HG02798 (cell line): ENCODE measurements at regions not wholly inside any gene's neighbourhood (a gene's known extent, or its start where the extent isn't known, plus 50 kb on each side); places are given as distances from the start of the nearest gene placed in this dataset.
"Not testable (repeated sequence)": the region's sequence is repeated elsewhere in the genome, so short reads cannot be mapped to it uniquely, and the experiment has no call there.

ENCODE experiments used
- ATAC-seq: cut with Tn5 transposase; IDR thresholded peaks from one replicate; pipeline ENCODE4 v1.9.1; 2021; ENCODE audit warnings: mild to moderate bottlenecking; ENCODE audit not compliant: unreplicated experiment, poor library complexity

DNA sequence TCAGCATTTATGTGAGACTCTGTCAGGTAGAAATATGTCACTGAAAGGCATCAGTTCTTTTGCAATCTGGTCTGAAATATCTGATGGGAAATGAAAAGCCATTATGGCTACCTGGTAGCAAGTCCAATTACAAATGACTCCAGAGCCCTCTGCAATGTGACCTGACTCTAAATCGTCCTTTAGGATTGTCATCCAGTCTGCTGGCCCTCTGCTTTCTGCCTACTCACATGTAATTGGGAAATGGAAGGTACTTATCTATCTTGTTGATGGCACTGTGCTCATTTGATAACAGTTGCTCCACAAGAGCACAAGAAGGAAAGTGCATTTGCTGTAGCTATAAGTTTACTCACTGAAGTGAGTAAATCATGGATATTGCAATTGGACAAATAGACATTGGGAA, 799.8 kb downstream of the RAPGEF2 start:
- ATAC-seq, result no peak

DNA sequence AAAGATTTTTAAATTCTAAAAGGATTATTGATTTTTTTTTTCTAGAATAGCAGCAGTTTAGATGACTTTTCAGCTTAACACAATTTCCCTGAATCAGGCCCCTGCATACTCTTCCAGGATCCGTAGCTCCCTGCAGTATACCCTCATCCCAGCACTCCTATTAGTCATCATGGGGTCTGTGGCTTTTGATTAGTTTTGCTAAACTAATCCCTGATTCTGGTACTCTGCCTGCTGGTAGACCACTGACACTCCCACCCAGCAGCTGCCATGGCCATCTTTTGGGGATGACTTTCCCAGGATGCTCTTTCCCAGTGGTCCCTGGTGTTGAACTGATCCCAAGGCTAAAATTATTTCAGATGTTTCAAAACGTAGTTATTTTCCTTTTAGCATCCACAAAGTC, 802.0 kb downstream of the RAPGEF2 start:
- no peak for ATAC-seq

DNA sequence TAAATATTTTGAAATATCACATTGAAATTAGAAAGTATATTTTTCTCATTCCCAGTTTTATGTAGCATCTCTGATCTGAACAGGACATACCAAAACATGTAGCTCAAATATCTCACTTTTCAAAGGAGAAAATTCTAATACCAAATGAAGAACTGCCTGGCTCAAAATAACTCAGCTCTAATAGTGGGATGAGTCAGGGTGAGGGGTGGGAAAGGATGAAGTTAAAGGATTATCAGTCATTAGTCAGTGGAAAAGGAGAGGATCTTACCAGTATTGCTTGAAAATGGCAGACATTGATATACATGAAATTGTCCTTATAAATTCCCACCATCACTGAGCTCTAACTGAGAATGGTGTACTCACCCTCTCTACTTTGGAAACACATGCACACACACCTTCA, 803.2 kb downstream of the RAPGEF2 start:
- ATAC-seq, result no peak

DNA sequence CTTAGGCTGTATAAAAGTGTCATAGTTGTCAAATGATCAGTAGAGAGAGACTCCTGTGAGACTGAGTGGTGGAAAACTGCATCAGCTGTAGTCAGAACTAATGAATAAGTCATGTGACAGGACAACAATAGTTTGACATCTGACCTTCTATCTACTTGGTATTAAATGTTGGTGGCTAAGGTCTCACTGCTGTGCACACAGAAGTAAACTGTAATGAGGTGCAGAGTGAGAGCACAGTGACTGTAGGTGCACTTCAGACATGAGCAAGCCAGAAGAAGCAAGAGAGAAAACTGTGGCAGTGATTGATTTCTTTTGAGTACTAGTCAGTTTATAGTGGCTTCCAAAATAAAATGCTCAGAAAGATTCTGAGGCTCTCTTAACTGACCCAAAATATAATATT, 803.6 kb downstream of the RAPGEF2 start:
- no peak for ATAC-seq

DNA sequence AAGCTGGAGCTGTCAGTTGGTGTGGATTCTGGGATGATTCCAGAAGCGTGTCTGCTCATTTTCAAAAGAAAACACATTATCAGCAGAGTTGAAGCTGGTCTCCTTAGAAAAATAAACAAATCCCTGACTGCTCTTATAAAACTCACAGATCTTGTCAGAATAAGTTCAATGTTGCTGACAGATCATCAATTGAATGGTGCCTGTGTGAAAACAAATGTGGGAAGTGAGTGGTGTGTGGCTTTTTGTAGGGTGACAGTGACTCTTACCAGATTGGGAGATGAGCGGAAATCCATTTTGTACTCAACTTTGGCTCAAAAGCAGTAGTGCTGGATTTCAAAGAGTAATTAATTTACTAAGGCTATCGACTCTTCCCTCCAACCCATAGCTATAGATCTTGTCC, 807.8 kb downstream of the RAPGEF2 start:
- no peak for ATAC-seq

DNA sequence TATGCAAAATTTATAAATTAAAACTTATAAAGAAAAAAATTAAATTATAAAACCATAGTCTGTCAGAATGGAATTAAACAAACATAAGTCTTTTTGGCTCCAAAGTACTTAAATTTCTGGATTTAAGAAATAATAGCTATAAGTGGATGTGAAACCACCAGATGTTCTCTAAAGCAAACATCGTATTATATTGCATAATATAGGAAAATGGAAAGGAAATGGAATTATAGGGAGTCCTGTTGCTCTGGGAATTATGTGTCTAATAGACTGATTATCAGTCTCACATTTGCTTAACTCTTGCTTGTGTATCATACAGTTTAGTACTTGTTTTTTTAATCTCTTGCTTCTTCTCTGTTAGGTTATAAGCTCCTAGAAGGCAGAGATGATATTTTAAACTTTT, 819.2 kb downstream of the RAPGEF2 start:
- no peak for ATAC-seq

DNA sequence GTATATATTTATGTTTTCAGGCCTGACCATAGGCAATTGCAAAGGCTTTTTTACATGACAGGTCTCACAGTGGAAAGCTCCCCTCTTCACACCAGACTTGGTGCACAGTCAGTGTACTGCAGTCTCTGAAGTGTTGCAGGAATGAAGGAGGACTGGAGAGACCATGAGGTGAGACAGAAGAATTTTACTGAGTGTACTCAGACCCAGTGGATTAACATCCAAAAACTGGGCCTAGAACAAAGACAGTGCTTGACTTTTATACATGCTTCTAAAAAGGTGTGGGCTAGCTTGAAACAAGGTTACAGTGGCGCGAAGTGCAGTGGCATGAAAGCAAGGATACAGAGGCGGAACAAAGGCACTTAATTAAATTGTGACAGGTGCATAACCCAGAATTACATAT, 822.9 kb downstream of the RAPGEF2 start:
- ATAC-seq, result no peak

DNA sequence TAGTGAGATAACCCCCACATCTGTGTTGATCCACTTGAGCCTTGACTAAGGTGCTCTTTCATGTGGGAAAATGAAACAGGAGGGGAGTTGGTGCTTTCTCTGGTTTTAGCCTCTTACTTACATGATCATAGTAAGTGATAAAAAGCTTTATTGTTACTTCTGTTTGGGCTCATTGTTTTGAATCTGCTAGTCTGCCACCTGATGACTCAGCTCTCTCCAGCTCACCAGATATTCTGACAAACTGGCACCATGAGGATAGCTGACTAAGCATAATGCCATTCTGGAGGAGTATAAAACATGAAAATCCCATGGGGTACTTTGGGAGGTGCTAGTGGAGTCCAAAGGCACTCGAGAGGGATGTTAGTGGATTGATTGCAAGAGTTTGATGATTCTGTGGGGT, 824.0 kb downstream of the RAPGEF2 start:
- ATAC-seq, result no peak

DNA sequence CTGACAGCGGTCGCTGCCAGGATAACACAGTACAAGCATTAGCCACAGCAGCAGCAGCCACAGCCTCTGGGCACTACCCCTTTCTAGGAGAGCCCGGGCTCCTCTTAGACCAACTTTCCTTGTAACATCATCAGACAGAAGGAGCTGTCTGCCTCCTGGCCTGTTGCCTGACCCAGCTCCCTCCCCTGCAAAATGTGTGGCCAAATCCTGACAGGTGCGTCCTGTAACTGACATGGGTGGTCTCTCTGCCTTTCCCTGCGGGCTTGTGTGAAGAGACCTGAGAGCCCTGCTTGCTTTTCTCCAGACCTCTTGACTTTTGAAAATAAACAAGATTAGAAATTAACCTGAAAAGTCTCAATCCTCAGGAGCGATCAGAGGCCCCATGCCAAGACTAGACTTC, 824.9 kb downstream of the RAPGEF2 start:
- ATAC-seq, result no peak

DNA sequence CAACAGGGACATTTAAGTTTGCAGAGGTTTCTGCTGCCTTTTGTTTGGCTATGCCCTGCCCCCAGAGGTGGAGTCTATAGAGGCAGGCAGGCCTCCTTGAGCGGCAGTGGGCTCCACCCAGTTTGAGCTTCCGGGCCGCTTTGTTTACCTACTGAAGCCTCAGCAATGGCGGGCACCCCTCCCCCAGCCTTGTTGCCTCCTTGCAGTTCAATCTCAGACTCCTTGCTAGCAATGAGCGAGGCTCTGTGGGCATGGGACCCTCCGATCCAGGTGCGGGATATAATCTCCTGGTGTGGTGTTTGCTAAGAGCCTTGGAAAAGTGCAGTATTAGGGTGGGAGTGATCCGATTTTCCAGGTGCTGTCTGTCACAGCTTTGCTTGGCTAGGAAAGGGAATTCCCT, 831.7 kb downstream of the RAPGEF2 start:
- ATAC-seq, result not testable (repeated sequence)

DNA sequence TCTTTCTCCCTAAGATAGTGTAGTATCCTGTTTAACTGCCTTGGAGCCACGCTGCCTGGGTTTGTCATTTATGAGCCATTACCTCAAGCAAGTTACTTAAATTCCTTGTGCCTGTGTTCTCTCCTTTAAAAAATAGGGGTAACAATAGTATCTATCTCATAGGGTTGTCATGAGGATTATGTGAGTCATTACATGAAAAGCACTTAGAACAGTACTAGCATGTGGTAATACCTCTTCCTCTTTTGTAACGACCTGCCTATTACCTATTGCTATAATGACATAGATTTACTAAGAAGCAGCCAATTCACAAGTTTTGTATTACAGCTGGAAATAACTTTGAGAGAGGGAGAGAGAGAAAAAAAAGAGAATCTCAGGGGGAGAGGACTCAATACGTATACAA, 834.7 kb downstream of the RAPGEF2 start:
- peak; percentile 94 for ATAC-seq

DNA sequence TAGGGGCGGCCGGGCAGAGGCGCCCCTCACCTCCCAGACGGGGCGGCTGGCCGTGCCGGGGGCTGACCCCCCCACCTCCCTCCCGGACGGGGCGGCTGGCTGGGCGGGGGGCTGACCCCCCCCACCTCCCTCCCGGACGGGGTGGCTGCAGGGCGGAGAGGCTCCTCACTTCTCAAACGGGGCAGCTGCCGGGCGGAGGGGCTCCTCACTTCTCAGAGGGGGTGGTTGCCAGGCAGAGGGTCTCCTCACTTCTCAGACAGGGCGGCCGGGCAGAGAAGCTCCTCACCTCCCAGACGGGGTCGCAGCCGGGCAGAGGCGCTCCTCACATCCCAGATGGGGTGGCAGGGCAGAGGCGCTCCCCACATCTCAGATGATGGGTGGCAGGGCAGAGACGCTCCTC, 836.8 kb downstream of the RAPGEF2 start:
- not testable (repeated sequence) for ATAC-seq

DNA sequence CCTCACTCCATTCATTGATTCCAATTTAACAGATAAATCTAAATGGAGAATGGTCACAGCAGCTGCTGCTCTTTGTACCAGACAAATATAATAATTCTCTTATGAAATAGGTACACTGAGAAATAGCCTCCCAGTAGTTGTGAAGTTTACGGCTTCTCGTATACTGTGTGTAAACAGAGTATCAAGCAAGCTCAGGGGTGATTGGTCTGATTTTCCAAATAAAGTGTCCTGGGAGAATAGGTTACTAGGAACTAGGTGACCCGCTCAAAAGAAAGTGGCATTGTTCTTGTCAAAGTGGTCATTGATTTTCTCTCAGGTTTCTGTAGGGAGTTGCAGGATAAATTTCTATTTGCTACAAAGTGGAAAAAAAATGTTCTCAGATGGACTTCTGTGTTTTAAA, 838.2 kb downstream of the RAPGEF2 start:
- ATAC-seq, result no peak

DNA sequence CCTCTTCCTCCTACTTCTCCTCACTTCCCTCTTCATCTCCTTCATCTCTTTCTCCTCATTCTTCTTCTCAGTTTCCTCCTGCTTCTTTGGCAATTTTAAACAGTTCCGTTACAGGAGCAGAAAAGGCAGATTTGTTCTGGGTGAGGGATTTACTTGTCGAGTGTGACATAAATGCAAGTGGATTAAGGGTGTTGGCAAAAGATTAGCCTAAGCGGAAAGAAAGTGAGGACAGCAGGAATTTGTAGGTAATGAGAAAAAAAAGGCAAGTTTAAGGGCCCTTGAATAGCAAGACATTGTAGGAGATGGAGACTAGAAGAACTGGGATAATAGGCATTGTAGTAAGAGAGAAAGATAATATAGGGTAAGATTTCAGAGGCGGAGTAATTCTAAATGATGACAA, 841.6 kb downstream of the RAPGEF2 start:
- ATAC-seq, result no peak

DNA sequence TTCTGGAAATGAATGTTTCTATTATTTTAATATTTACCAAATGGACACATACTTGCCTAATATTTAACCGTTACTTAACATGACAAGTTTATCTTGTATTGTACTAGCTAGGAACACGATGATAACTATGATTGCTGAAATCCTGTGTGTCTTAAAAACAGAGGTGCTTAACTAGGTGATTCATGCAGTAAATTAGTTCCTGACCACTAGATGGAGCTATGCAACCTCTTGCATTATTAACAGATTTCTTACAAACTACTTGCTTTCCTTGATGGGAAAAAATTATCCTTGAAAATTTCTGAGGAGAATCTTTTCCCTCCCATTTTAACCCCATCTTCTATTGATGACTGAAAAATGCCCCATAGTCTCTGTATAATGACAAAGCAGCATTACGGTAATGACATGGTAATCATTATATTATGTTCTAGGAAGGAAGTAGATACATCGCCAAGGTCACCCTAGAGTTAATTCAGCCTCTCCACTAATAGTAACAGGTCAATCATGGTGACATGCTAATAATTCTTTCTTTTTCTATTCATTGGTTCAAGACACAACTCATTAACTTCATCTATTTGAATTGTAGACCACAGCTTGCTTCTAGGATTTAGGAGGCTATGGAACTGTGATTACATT, 844.2 kb downstream of the RAPGEF2 start:
- ATAC-seq, result peak; percentile 78

DNA sequence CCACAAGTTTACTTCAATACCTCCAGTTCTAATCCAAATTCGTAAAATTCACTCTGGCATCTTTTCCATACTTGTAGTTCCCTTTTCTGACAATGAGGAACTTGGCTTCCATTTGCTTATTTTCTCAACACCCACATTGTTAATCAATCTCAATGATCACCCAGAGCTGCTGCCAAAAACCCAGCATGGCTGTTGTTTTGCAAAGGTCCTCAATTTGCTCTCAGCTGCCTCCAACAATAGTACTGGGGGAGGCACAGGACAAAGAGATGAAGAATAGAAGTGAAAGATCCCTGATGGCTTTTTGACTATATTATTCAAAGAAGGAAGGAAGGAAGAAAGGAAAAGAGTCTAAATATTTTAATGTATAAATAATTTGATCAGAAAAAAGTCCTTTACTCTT, 847.8 kb downstream of the RAPGEF2 start:
- no peak for ATAC-seq

DNA sequence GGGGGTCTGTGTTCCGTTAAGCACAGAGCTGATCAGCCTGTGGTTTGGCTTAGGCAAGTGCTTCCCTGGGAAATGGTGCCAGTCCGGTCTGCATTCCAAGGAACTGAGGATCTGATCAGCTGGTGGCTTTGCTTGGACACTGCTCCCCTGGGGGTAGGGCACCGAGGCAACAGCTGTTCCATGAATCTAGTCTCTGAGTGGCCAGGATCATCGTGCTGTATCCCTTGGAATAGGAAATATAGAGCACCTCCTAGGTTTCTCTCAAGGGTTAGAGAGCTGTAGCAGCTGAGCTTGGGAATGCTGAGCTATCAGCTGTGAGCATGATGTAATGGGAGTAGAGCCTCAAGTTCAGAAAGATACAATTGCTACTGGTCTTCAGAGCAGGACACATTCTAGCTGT, 863.9 kb downstream of the RAPGEF2 start:
- ATAC-seq, result no peak

DNA sequence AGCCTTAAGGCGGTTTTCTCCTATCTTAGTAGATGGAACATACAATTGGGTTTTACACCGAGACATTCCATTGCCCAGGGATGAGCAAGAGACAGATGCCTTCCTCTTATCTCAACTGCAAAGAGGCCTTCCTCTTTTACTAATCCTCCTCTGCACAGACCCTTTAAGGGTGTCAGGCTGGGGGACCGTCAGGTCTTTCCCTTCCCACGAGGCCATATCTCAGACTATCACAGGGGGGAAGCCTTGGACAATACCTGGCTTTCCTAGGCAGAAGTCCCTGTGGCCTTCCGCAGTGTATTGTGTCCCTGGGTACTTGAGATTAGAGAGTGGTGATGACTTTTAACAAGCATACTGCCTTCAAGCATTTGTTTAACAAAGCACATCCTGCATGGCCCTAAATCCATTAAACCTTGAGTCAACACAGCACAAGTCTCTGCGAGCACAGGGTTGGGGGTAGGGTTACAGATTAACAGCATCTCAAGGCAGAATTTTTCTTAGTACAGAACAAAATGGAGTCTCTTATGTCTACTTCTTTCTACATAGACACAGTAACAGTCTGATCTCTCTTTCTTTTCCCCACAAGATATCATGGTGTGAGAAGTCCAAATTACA, 874.1 kb downstream of the RAPGEF2 start:
- not testable (repeated sequence) for ATAC-seq

DNA sequence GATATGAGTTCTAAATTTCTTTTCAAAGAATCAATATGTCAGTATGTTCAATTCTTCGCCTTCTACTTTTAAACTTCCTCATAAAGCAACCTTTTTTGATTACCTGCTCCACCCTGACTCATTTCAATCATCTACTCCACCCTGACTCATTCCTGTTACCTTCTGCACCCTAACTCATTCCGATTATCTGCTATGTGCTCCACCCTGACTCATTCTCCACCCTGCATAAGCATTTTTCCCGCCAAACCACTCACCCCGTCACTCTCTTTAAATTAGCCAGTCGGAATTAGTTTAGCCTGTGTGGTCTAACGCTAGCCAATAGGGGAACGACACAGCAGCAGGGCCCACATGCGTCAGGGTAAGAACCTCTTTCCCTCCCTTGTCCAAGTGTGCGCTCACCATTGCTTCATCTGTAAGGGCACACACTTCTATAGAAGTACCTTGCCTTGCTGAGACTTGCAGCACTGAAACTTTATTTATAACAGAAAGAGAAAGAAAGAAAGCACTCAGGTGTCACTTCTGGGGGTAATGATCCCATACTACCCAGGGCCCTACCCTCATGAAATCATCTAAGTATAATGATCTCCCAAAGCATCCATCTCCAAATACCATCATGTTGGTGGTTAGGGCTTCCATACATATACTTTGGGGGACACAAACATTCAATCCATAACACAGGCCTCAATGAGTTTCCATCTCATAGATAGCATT, 875.2 kb downstream of the RAPGEF2 start:
- no peak for ATAC-seq

DNA sequence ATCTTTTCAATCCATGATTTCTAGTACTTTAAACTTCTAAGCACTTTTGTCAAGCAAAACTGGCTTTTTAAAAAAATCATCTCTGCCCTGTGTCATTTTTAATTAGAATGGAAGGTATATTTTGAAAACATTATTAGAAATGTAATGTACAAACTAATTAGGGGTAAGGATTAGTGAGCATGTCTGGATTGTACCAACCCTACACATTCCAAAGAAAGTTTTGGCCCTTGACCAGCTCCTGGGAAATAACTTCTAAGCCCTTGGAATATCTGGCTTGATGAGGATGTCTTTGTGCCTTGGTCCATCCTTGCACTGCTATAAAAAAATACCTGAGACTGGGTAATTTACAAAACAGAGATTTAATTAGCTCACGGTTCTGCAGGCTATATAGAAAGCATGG, 876.5 kb downstream of the RAPGEF2 start:
- no peak for ATAC-seq

DNA sequence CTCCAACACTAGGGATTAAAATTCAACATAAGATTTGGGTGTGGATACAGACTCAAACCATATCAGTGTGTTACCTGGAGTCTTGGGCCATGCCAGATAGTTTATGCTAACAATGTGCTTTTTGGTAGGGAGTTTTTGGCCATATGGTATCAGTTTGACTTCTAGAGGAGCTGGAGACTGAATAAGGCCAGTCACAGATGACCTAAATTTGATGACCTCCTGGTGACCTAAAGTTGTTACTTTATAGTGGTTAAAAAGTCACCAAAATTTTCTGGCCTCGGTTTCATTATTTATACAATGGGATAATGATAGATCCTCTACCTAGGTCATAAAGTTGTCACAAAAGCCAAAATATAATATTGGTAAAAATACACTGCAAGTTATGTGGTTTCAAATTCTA, 877.1 kb downstream of the RAPGEF2 start:
- no peak for ATAC-seq
